K562 (cell line): ENCODE measurements at regions not wholly inside any gene's neighbourhood (a gene's known extent, or its start where the extent isn't known, plus 50 kb on each side); places are given as distances from the start of the nearest gene placed in this dataset.
"Not testable (repeated sequence)": the region's sequence is repeated elsewhere in the genome, so short reads cannot be mapped to it uniquely, and the experiment has no call there.

Experiments
- ATAC-seq: fragments of 200-7000 bp; cut with Tn5 transposase; 3 replicates; pipeline ENCODE4 v1.9.1; 2020; ENCODE audit warnings: moderate library complexity
- BruUV-seq: library from RNA; stranded (reverse); fragments of 400-500 nt; replicated peaks from 2 replicates; lab custom pipeline; 2021; lab: Mats Ljungman, UMichigan
- CTCF ChIA-PET: fragments of 300-600 bp; formaldehyde crosslinking; extraction: SDS; loops from one replicate; lab custom pipeline; 2021; ENCODE audit warnings: low intra/inter-chr PET ratio; lab: Yijun Ruan, JAX
- POLR2A ChIA-PET: fragments of 300-600, 350-650 bp; sonication (Branson Sonifier 250); formaldehyde crosslinking; extraction: SDS; loops from one replicate; lab custom pipeline; 2021; ENCODE audit warnings: antibody characterized with exemption, inconsistent platforms; lab: Yijun Ruan, JAX
- DNase-seq, 4 experiments: peaks; one replicate each; pipeline versions ENCODE4 v3.0.0 to v3.0.0-alpha.2; 2011 to 2018; ENCODE audit warnings: low spot score in 3 of 4, mixed read lengths in 3 of 4; ENCODE audit errors: extremely low read depth in 1 of 4
- FAIRE-seq: peaks from 2 replicates; lab custom pipeline; 2011; peaks lifted over from hg19 to GRCh38; lab: Jason Lieb, UNC
- H2AFZ ChIP-seq: 2 replicates; pipeline ENCODE4 v1.6.0; 2011; ENCODE audit warnings: low read depth, low read length, control low read depth, inconsistent platforms
- H3K27ac ChIP-seq: fragments of 200-600 bp; 3 replicates; pipeline ENCODE4 v1.8.0; 2011; ENCODE audit warnings: low read depth, mild to moderate bottlenecking, control low read depth, inconsistent platforms, low read length, moderate library complexity, mixed read lengths; ENCODE audit errors: extremely low read depth
- H3K27me3 ChIP-seq, 2 experiments: fragments of 300-600 bp in 1 of 2; 2 replicates in 1 of 2; 3 replicates in 1 of 2; pipeline versions ENCODE4 v1.6.0 to v1.8.0; 2011; ENCODE audit warnings: inconsistent platforms in 2 of 2, low read length in 2 of 2, mild to moderate bottlenecking in 1 of 2, mixed read lengths in 1 of 2, moderate library complexity in 1 of 2; ENCODE audit not compliant: control insufficient read depth in 2 of 2, insufficient read depth in 2 of 2
- H3K36me3 ChIP-seq: fragments of 300-600 bp; 3 replicates; pipeline ENCODE4 v1.8.0; 2011; ENCODE audit warnings: mild to moderate bottlenecking, low read length, inconsistent platforms; ENCODE audit not compliant: control insufficient read depth, insufficient read depth
- H3K4me1 ChIP-seq, 2 experiments: fragments of 200-600 bp in 1 of 2; replicated peaks in 1 of 2; 2 replicates in 1 of 2; 3 replicates in 1 of 2; pipeline versions ENCODE4 v1.5.1 to v1.8.0; 2011; ENCODE audit warnings: inconsistent platforms in 2 of 2, low read length in 2 of 2, mild to moderate bottlenecking in 1 of 2, mixed read lengths in 1 of 2, moderate library complexity in 1 of 2; ENCODE audit not compliant: control insufficient read depth in 2 of 2, insufficient read depth in 2 of 2
- H3K4me2 ChIP-seq: 2 replicates; pipeline ENCODE4 v1.6.1; 2011; ENCODE audit warnings: low read length, control low read depth, inconsistent platforms, mixed read lengths; ENCODE audit not compliant: insufficient read depth
- H3K4me3 ChIP-seq: fragments of 200-600 bp; sonication (generic), shearing (Covaris generic); 2 replicates; pipeline ENCODE4 v1.5.1; 2016; ENCODE audit warnings: control low read depth, inconsistent platforms
- H3K79me2 ChIP-seq: fragments of 200-600 bp; 3 replicates; pipeline ENCODE4 v1.8.0; 2011; ENCODE audit warnings: low read length, inconsistent platforms; ENCODE audit not compliant: control insufficient read depth, insufficient read depth
- H3K9ac ChIP-seq, 2 experiments: 2 replicates each; pipeline versions ENCODE4 v1.6.0 to v1.6.1; 2011; ENCODE audit warnings: low read depth in 2 of 2, low read length in 2 of 2, control low read depth in 1 of 2, inconsistent platforms in 1 of 2, mild to moderate bottlenecking in 1 of 2, mixed read lengths in 1 of 2; ENCODE audit not compliant: insufficient read depth in 1 of 2
- H3K9me1 ChIP-seq: one replicate; pipeline ENCODE4 v1.6.0; 2011; ENCODE audit warnings: inconsistent platforms, mild to moderate bottlenecking, low read length, moderate library complexity; ENCODE audit not compliant: control insufficient read depth, insufficient read depth
- H3K9me3 ChIP-seq: replicated peaks from 2 replicates; pipeline ENCODE4 v1.5.1; 2011; ENCODE audit warnings: low read depth, low read length, inconsistent platforms; ENCODE audit not compliant: control insufficient read depth, insufficient read depth
- H4K20me1 ChIP-seq: replicated peaks from 2 replicates; pipeline ENCODE4 v1.6.1; 2011; ENCODE audit warnings: low read length, inconsistent platforms, mixed read lengths; ENCODE audit not compliant: control insufficient read depth, insufficient read depth
- CTCFL ChIP-seq: IDR thresholded peaks from 2 replicates; pipeline ENCODE4 v1.6.1; 2011; ENCODE audit warnings: borderline replicate concordance, low read depth, mild to moderate bottlenecking, moderate library complexity, low read length; ENCODE audit not compliant: insufficient read depth, poor library complexity, severe bottlenecking
- MBD2 ChIP-seq: sonication (generic); IDR thresholded peaks from 2 replicates; pipeline ENCODE4 v1.6.1; 2016; ENCODE audit warnings: low read depth, borderline replicate concordance
- ZNF764 ChIP-seq: fragments of 250-450 bp; sonication (Bioruptor Pico); IDR thresholded peaks from 2 replicates; pipeline ENCODE4 v1.4.0; 2020; ENCODE audit warnings: low read depth, mild to moderate bottlenecking, moderate library complexity
- ZNF778 ChIP-seq: fragments of 450-650 bp; formaldehyde crosslinking; IDR thresholded peaks from 2 replicates; pipeline ENCODE4 v1.4.0; 2020; ENCODE audit warnings: mild to moderate bottlenecking, moderate library complexity
- WGBS: fragments of 100-300 bp; shearing (Covaris generic); methylation state at CpG from one replicate; pipeline ENCODE4 v1.1.6; 2016; ENCODE audit warnings: low coverage, mixed read lengths; ENCODE audit not compliant: insufficient coverage; ENCODE audit errors: missing lambda C conversion rate; 5-methylcytosine and 5-hydroxymethylcytosine counted together
- in situ Hi-C: fragments of 300-500 bp; cut with MboI; formaldehyde crosslinking; loops from 4 replicates; pipeline ENCODE4 v1.15.0; 2018; ENCODE audit warnings: inconsistent platforms, mixed read lengths
- intact Hi-C: fragments of 100-400 bp; cut with micrococcal nuclease; formaldehyde crosslinking; loops from 2 replicates; pipeline ENCODE4 v1.14.2; 2022

GRCh38 chr15:22264272-22264671 is 183.9 kb downstream of the OR4M2 start:
- H3K9ac ChIP-seq, ATAC-seq, BruUV-seq, H3K4me3 ChIP-seq, H3K4me2 ChIP-seq, H4K20me1 ChIP-seq, H3K9me3 ChIP-seq, DNase-seq, FAIRE-seq, H3K27ac ChIP-seq, H3K9me1 ChIP-seq, in situ Hi-C loops, H3K79me2 ChIP-seq, intact Hi-C loops, H3K36me3 ChIP-seq, H2AFZ ChIP-seq, CTCF ChIA-PET, H3K4me1 ChIP-seq: not testable (repeated sequence)
- 0% methylated on average over 3 of the region's 3 CpGs for WGBS
- H3K27me3 ChIP-seq = peaks cover 14 to 17% of the 10 kb centered on the region in 2 experiments
- POLR2A ChIA-PET = interaction anchor here (1.1 kb wide), 2 partner anchors 13 to 28 kb away, joined by 3 read pairs; no protein-coding TSS in a partner anchor

- Histone ChIP-seq H3K27ac (no peak overlapping the region), H3K79me2 (no peaks in the 10 kb centered on the region), H3K4me3 (no peak overlapping the region), H3K4me2 (no peak overlapping the region), H3K4me1 (no peaks in the 10 kb centered on the region), H3K9ac (no peak overlapping the region), H3K36me3 (no peaks in the 10 kb centered on the region), H4K20me1 (0 out of 2 replicates have a peak, but pooled peaks cover 2% of the 10 kb centered on the region), H3K27me3 (peaks cover 11 to 14% of the 10 kb centered on the region in 2 experiments), H3K9me1 (no peaks in the 10 kb centered on the region), H2AFZ (no peak overlapping the region), H3K9me3 (no peaks in the 10 kb centered on the region)
- no TSS peak for BruUV-seq
- DNase-seq (no peak), FAIRE-seq (no peak), ATAC-seq (peak; percentile 30; the same call in 2 of the 3 replicates)
- intact Hi-C loops (no loop called here), in situ Hi-C loops (no loop called here)
- ChIA-PET POLR2A (no interaction called here), CTCF (no interaction called here)
- WGBS = 1% methylated on average over 19 of the region's 19 CpGs
- TF ChIP-seq ZNF764 (CRISPR knock-in tag) (no peak), MBD2 (no peak), CTCFL (no peak), ZNF778 (CRISPR knock-in tag) (no peak)
These were observed 185.0 kb downstream of the OR4M2 start for GRCh38 chr15:22265056-22265945.
